SK-N-SH (cell line): ENCODE measurements at regions not wholly inside any gene's neighbourhood (a gene's known extent, or its start where the extent isn't known, plus 50 kb on each side); places are given as distances from the start of the nearest gene placed in this dataset.

Experiments
- CTCF ChIP-seq: fragments of 200-600 bp; sonication (generic); IDR thresholded peaks from 2 replicates; pipeline ENCODE4 v1.6.1; 2017; ENCODE audit warnings: antibody characterized with exemption, mild to moderate bottlenecking, moderate library complexity
- FOXM1 ChIP-seq: IDR thresholded peaks from 2 replicates; pipeline ENCODE4 v1.4.0; 2012; ENCODE audit warnings: low read depth, mild to moderate bottlenecking
- NFIC ChIP-seq: IDR thresholded peaks from 2 replicates; pipeline ENCODE4 v1.4.0; 2012; ENCODE audit warnings: borderline replicate concordance
- REST ChIP-seq: IDR thresholded peaks from 2 replicates; pipeline ENCODE4 v1.6.1; 2012; ENCODE audit warnings: mild to moderate bottlenecking, low read depth, low read length, moderate library complexity
- TCF12 ChIP-seq: IDR thresholded peaks from 2 replicates; pipeline ENCODE4 v1.4.0; 2012
- USF2 ChIP-seq: fragments of 150-350 bp; IDR thresholded peaks from 2 replicates; pipeline ENCODE4 v1.6.1; 2017; ENCODE audit warnings: antibody characterized with exemption, low read length, low read depth, borderline replicate concordance
- YY1 ChIP-seq: IDR thresholded peaks from 2 replicates; pipeline ENCODE4 v1.4.0; 2012; ENCODE audit warnings: low read depth, mild to moderate bottlenecking

- no peak for TF ChIP-seq CTCF
- TF ChIP-seq REST = no peak
- no peak for TF ChIP-seq YY1
- no peak for TF ChIP-seq FOXM1
- TF ChIP-seq TCF12 = no peak
- no peak for TF ChIP-seq NFIC
- TF ChIP-seq USF2 = no peak
Observed at GRCh38 chr9:80259079-80259478, 687.3 kb downstream of the TLE4 start.
